ENCODE measurements at regions not wholly inside any gene's neighbourhood (a gene's known extent, or its start where the extent isn't known, plus 50 kb on each side); places are given as distances from the start of the nearest gene placed in this dataset.

DNA sequence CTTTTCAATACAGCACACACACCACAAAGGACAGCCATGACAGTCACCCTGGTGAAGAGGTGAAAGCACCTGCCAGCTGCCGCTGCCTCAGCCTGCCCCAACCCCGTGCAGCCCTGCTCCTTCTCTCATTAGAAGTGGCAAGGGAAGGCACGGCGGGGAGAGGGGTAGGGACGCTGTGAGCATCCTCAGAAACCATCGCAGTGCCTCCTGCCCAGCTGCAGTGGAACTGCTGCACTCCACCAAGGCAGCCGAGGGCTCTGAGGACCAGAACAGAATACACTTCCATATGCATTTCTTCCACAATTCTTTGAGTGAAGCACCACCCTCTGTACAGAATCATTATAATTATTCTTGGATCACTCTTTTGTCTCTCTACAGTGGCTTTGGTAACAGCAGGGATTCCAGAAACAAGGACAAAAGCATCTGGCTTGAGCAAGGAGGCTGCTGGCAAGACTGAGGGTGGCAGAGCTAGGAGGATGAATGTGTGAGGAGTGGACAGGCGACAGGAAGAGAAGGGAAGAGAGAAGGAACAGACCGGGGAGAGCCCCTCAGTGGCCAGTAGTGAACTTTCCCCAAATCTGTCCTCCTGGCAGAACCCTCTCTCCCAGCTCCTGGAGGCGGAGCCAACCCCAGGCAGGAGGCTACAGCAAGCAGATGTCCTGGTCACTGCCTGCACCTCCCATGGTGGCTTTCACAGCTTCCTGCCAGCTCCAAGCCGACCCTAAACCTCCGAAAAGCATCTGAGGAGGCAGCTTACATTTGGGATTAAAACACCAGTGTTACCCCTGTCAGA is 73.2 kb downstream of the MTNR1A start:
- no peak for FAIRE-seq
- H2AFZ ChIP-seq (ENCODE audit: low read depth, low read length) = no peak overlapping the region
- H3K27me3 ChIP-seq (ENCODE audit: insufficient read depth, low read length) = no peaks in the 10 kb centered on the region
- Mint-ChIP-seq H3K4me3 (ENCODE audit: unreplicated experiment) (no peak overlapping the region), H3K4me1 (ENCODE audit: low read depth, unreplicated experiment) (peaks cover 18% of the 10 kb centered on the region), H3K27me3 (ENCODE audit: low read depth, unreplicated experiment) (peaks cover 2% of the 10 kb centered on the region), H3K9me3 (ENCODE audit: unreplicated experiment) (no peaks in the 10 kb centered on the region), H3K36me3 (ENCODE audit: low read depth, unreplicated experiment) (no peaks in the 10 kb centered on the region), H3K27ac (ENCODE audit: unreplicated experiment) (no peak overlapping the region)
- H3K9me3 ChIP-seq (ENCODE audit: insufficient read depth, low read depth, low read length) = no peaks in the 10 kb centered on the region
- H3K4me2 ChIP-seq (ENCODE audit: low read length) = no peak overlapping the region
- no peak for DNase-seq (ENCODE audit: low read depth)
- H4K20me1 ChIP-seq (ENCODE audit: insufficient read depth, low read length) = no peaks in the 10 kb centered on the region
- H3K27ac ChIP-seq (ENCODE audit: low read depth, low read length) = no peak overlapping the region
- H3K9ac ChIP-seq (ENCODE audit: low read length) = no peak overlapping the region
- H3K36me3 ChIP-seq (ENCODE audit: insufficient read depth, low read length) = no peaks in the 10 kb centered on the region
- no peaks in the 10 kb centered on the region for H3K79me2 ChIP-seq (ENCODE audit: insufficient read depth, low read length)
- H3K4me3 ChIP-seq (ENCODE audit: insufficient read depth, low read depth, low read length) = no peak overlapping the region
- H3K4me1 ChIP-seq (ENCODE audit: insufficient read depth, low read length) = peaks cover 6% of the 10 kb centered on the region
- no peak for TF ChIP-seq EZH2 (IDR thresholded peaks at IDR 0.05; ENCODE audit: insufficient read depth, low read length)
- TF ChIP-seq, protein P1, sequence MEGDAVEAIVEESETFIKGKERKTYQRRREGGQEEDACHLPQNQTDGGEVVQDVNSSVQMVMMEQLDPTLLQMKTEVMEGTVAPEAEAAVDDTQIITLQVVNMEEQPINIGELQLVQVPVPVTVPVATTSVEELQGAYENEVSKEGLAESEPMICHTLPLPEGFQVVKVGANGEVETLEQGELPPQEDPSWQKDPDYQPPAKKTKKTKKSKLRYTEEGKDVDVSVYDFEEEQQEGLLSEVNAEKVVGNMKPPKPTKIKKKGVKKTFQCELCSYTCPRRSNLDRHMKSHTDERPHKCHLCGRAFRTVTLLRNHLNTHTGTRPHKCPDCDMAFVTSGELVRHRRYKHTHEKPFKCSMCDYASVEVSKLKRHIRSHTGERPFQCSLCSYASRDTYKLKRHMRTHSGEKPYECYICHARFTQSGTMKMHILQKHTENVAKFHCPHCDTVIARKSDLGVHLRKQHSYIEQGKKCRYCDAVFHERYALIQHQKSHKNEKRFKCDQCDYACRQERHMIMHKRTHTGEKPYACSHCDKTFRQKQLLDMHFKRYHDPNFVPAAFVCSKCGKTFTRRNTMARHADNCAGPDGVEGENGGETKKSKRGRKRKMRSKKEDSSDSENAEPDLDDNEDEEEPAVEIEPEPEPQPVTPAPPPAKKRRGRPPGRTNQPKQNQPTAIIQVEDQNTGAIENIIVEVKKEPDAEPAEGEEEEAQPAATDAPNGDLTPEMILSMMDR (IDR thresholded peaks at IDR 0.05; ENCODE audit: insufficient read depth, low read depth, low read length) = no peak

DNA sequence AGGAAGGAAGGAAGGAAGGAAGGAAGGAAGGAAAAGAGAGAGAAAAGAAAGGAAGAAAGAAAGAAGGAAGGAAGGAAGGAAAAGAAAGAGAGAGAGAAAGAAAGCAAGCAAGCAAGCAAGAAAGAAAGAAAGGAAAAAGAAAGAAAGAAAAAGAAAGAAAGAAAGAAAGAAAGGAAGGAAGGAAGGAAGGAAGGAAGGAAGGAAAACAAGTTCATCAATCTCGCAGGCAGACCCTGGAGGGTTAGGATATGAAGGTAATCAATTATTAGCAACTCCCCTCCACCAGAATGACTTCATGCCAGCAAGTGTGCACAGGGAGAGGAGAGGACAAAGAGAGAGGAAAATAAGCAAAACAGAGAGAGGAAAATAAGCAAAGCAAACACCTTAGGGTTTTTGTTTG is 80.2 kb downstream of the MTNR1A start:
- no peak overlapping the region for H3K27ac ChIP-seq (ENCODE audit: low read depth, low read length)
- no peak for FAIRE-seq
- H3K9me3 ChIP-seq (ENCODE audit: insufficient read depth, low read depth, low read length) = no peaks in the 10 kb centered on the region
- H3K4me3 ChIP-seq (ENCODE audit: insufficient read depth, low read depth, low read length) = no peak overlapping the region
- DNase-seq (ENCODE audit: low read depth) = no peak
- Mint-ChIP-seq H3K36me3 (ENCODE audit: low read depth, unreplicated experiment) (no peaks in the 10 kb centered on the region), H3K27me3 (ENCODE audit: low read depth, unreplicated experiment) (peaks cover 5% of the 10 kb centered on the region), H3K9me3 (ENCODE audit: unreplicated experiment) (no peaks in the 10 kb centered on the region), H3K4me3 (ENCODE audit: unreplicated experiment) (no peak overlapping the region), H3K4me1 (ENCODE audit: low read depth, unreplicated experiment) (no peaks in the 10 kb centered on the region), H3K27ac (ENCODE audit: unreplicated experiment) (no peak overlapping the region)
- no peak overlapping the region for H2AFZ ChIP-seq (ENCODE audit: low read depth, low read length)
- H3K36me3 ChIP-seq (ENCODE audit: insufficient read depth, low read length) = no peaks in the 10 kb centered on the region
- no peaks in the 10 kb centered on the region for H3K4me1 ChIP-seq (ENCODE audit: insufficient read depth, low read length)
- no peak for TF ChIP-seq EZH2 (IDR thresholded peaks at IDR 0.05; ENCODE audit: insufficient read depth, low read length)
- TF ChIP-seq, protein P1 (IDR thresholded peaks at IDR 0.05; ENCODE audit: insufficient read depth, low read depth, low read length) = no peak
- H3K9ac ChIP-seq (ENCODE audit: low read length) = no peak overlapping the region
- no peaks in the 10 kb centered on the region for H3K27me3 ChIP-seq (ENCODE audit: insufficient read depth, low read length)
- no peak overlapping the region for H3K4me2 ChIP-seq (ENCODE audit: low read length)
- H3K79me2 ChIP-seq (ENCODE audit: insufficient read depth, low read length) = no peaks in the 10 kb centered on the region
- H4K20me1 ChIP-seq (ENCODE audit: insufficient read depth, low read length) = no peaks in the 10 kb centered on the region

DNA sequence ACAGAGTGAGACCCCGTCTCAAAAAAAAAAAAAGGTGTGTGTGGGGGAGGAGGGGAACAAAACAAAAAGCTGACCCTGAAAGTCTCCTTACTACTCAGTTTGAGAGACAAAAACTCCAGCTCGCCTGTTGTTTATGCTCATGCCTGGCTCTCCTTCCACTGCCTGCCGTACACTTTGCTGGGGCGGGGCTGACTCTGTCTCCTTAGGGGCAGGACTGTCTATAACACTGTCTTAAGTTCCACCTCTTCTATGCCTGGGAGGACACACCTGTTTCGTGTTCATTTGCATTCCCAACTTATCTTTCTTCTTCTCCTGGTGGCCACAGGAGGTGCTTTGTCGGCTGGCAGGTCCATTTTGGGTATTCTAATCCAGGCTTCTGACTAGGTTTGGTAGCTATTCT is 81.4 kb downstream of the MTNR1A start:
- Histone ChIP-seq H3K79me2 (ENCODE audit: insufficient read depth, low read length) (no peaks in the 10 kb centered on the region), H4K20me1 (ENCODE audit: insufficient read depth, low read length) (no peaks in the 10 kb centered on the region), H3K9me3 (ENCODE audit: insufficient read depth, low read depth, low read length) (no peaks in the 10 kb centered on the region), H3K27ac (ENCODE audit: low read depth, low read length) (no peak overlapping the region), H2AFZ (ENCODE audit: low read depth, low read length) (no peak overlapping the region), H3K9ac (ENCODE audit: low read length) (no peak overlapping the region), H3K36me3 (ENCODE audit: insufficient read depth, low read length) (no peaks in the 10 kb centered on the region), H3K27me3 (ENCODE audit: insufficient read depth, low read length) (no peaks in the 10 kb centered on the region), H3K4me3 (ENCODE audit: insufficient read depth, low read depth, low read length) (no peak overlapping the region), H3K4me1 (ENCODE audit: insufficient read depth, low read length) (no peaks in the 10 kb centered on the region), H3K4me2 (ENCODE audit: low read length) (no peak overlapping the region)
- DNase-seq (ENCODE audit: low read depth) = no peak
- Mint-ChIP-seq H3K4me1 (ENCODE audit: low read depth, unreplicated experiment) (no peaks in the 10 kb centered on the region), H3K36me3 (ENCODE audit: low read depth, unreplicated experiment) (no peaks in the 10 kb centered on the region), H3K9me3 (ENCODE audit: unreplicated experiment) (peaks cover 2% of the 10 kb centered on the region), H3K27ac (ENCODE audit: unreplicated experiment) (no peak overlapping the region), H3K27me3 (ENCODE audit: low read depth, unreplicated experiment) (peaks cover 5% of the 10 kb centered on the region), H3K4me3 (ENCODE audit: unreplicated experiment) (no peak overlapping the region)
- FAIRE-seq = no peak
- TF ChIP-seq, protein P1 (IDR thresholded peaks at IDR 0.05; ENCODE audit: insufficient read depth, low read depth, low read length) = no peak
- no peak for TF ChIP-seq EZH2 (IDR thresholded peaks at IDR 0.05; ENCODE audit: insufficient read depth, low read length)

Data from astrocyte (in vitro differentiated cells and primary cell).